Transverse colon (tissue), 4 donors: ENCODE measurements at regions not wholly inside any gene's neighbourhood (a gene's known extent, or its start where the extent isn't known, plus 50 kb on each side); places are given as distances from the start of the nearest gene placed in this dataset.

Source experiments
- CTCF ChIP-seq, 5 experiments: fragments of 200-600 bp in 3 of 5; fragments of 450-650 bp in 2 of 5; sonication (generic) in 3 of 5; IDR thresholded peaks; 1 replicate in 2 of 5; 2 replicates in 3 of 5; pipeline ENCODE4 v1.5.1; 2016 to 2017; ENCODE audit warnings: antibody characterized with exemption in 5 of 5, inconsistent platforms in 3 of 5, mild to moderate bottlenecking in 2 of 5, moderate library complexity in 1 of 5
- EP300 ChIP-seq: sonication (generic); formaldehyde crosslinking; IDR thresholded peaks from one replicate; pipeline ENCODE4 v1.6.1; 2017; ENCODE audit warnings: antibody characterized with exemption, low read depth
- POLR2AphosphoS5 ChIP-seq, 3 donors: sonication (generic); formaldehyde crosslinking; IDR thresholded peaks; one replicate each; pipeline ENCODE4 v1.6.1; 2016; ENCODE audit warnings: antibody characterized with exemption in 3 of 3

DNA sequence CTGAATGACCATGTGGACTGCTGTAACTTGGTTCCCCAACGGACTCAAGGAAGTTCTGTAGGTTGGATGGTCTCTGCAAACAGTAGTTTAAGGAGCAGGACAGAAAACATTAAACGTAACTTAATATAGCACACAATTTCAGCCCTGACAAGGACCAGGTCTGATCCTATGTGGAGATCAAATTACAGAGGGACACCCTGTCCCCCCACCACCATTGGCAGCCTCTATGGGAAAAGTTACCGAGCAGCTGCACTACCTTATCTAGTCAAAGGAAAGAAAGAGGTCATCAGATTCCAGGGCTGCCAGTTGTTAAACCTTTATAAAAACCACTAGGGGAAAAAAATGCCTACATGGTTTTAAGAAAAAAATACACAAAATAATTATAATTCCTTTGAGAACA, 191.5 kb upstream of the RSPO3 start:
- TF ChIP-seq EP300 = no peak
- TF ChIP-seq CTCF (IDR thresholded peaks at IDR 0.05) = no peak
- TF ChIP-seq POLR2AphosphoS5 (IDR thresholded peaks at IDR 0.05) = no peak
